Smooth muscle cell (in vitro differentiated cells): ENCODE measurements at regions not wholly inside any gene's neighbourhood (a gene's known extent, or its start where the extent isn't known, plus 50 kb on each side); places are given as distances from the start of the nearest gene placed in this dataset.

ENCODE experiments used
- DNase-seq: peaks from one replicate; lab custom pipeline; 2025; ENCODE audit not compliant: unreplicated experiment; lab: John Stamatoyannopoulos, UW
- H2AFZ ChIP-seq: fragments of 200-600 bp; sonication (generic); 2 replicates; pipeline ENCODE4 v1.6.0; 2016; ENCODE audit warnings: antibody characterized with exemption, low read depth, mild to moderate bottlenecking
- H3F3A ChIP-seq: fragments of 200-600 bp; sonication (generic); 2 replicates; pipeline ENCODE4 v1.6.0; 2017; ENCODE audit warnings: antibody characterized with exemption, low read depth
- H3K27ac ChIP-seq: fragments of 200-600 bp; sonication (generic); 2 replicates; pipeline ENCODE4 v1.5.1; 2016; ENCODE audit warnings: low read depth, mild to moderate bottlenecking
- H3K27me3 ChIP-seq: fragments of 200-600 bp; sonication (generic); 2 replicates; pipeline ENCODE4 v1.6.1; 2016; ENCODE audit warnings: low read depth, mild to moderate bottlenecking
- H3K36me3 ChIP-seq: fragments of 200-600 bp; sonication (generic); 2 replicates; pipeline ENCODE4 v1.5.1; 2016; ENCODE audit warnings: low read depth
- H3K4me1 ChIP-seq: fragments of 200-600 bp; sonication (generic); 2 replicates; pipeline ENCODE4 v1.5.1; 2016; ENCODE audit warnings: low read depth
- H3K4me2 ChIP-seq: fragments of 200-600 bp; sonication (generic); 2 replicates; pipeline ENCODE4 v1.6.0; 2016; ENCODE audit warnings: mild to moderate bottlenecking
- H3K4me3 ChIP-seq: fragments of 200-600 bp; sonication (generic); 2 replicates; pipeline ENCODE4 v1.5.1; 2016; ENCODE audit warnings: mild to moderate bottlenecking
- H3K79me2 ChIP-seq: fragments of 200-600 bp; sonication (generic); 2 replicates; pipeline ENCODE4 v1.6.0; 2016; ENCODE audit warnings: low read depth, mild to moderate bottlenecking
- H3K9ac ChIP-seq: fragments of 200-600 bp; sonication (generic); 2 replicates; pipeline ENCODE4 v1.6.0; 2016; ENCODE audit warnings: low read depth
- H3K9me3 ChIP-seq: fragments of 200-600 bp; sonication (generic); replicated peaks from 2 replicates; pipeline ENCODE4 v1.5.1; 2016; ENCODE audit warnings: low read depth
- H4K20me1 ChIP-seq: fragments of 200-600 bp; sonication (generic); 2 replicates; pipeline ENCODE4 v1.6.0; 2016; ENCODE audit warnings: low read depth
- CTCF ChIP-seq: fragments of 200-600 bp; sonication (generic); IDR thresholded peaks from 2 replicates; pipeline ENCODE4 v1.5.1; 2017; ENCODE audit warnings: borderline replicate concordance, mild to moderate bottlenecking, antibody characterized with exemption; ENCODE audit not compliant: insufficient read depth, poor library complexity, severe bottlenecking
- WGBS: methylation state at CpG from one replicate; pipeline ENCODE4 v1.1.7; 2016; ENCODE audit warnings: low lambda C conversion rate; 5-methylcytosine and 5-hydroxymethylcytosine counted together

GRCh38 chr16:51635181-51635580 is 484.1 kb upstream of the SALL1 start:
- Histone ChIP-seq H3K9ac (no peak overlapping the region), H3K9me3 (no peaks in the 10 kb centered on the region), H3K27ac (no peak overlapping the region), H4K20me1 (no peaks in the 10 kb centered on the region), H3F3A (peaks cover 3% of the 10 kb centered on the region), H3K36me3 (no peaks in the 10 kb centered on the region), H2AFZ (no peak overlapping the region), H3K27me3 (no peaks in the 10 kb centered on the region), H3K4me2 (no peak overlapping the region), H3K79me2 (no peaks in the 10 kb centered on the region), H3K4me3 (no peak overlapping the region), H3K4me1 (peaks cover 19% of the 10 kb centered on the region)
- DNase-seq, result no peak
- no peak for TF ChIP-seq CTCF
- WGBS, result 56% methylated on average over 4 of the region's 4 CpGs

- no peak for TF ChIP-seq CTCF
Observed at GRCh38 chr16:51630076-51630475, 479.0 kb upstream of the SALL1 start.

GRCh38 chr16:51629576-51629975 is 478.5 kb upstream of the SALL1 start:
- H3K79me2 ChIP-seq, result no peaks in the 10 kb centered on the region
- no peak overlapping the region for H3K9ac ChIP-seq
- peak overlapping the region; percentile 25 for H3K4me2 ChIP-seq
- H4K20me1 ChIP-seq, result no peaks in the 10 kb centered on the region
- no peak for TF ChIP-seq CTCF
- 51% methylated on average over 3 of the region's 3 CpGs for WGBS
- H3K4me1 ChIP-seq, result peaks cover 5% of the 10 kb centered on the region
- H3K9me3 ChIP-seq, result no peaks in the 10 kb centered on the region
- no peak for DNase-seq
- no peaks in the 10 kb centered on the region for H3F3A ChIP-seq
- no peaks in the 10 kb centered on the region for H3K27me3 ChIP-seq
- H2AFZ ChIP-seq, result peak overlapping the region; percentile 44
- H3K36me3 ChIP-seq, result no peaks in the 10 kb centered on the region
- H3K27ac ChIP-seq, result peak overlapping the region; percentile 49
- H3K4me3 ChIP-seq, result no peak overlapping the region

More at GRCh38 chr16:51630076-51630475, 479.0 kb upstream of the SALL1 start:
- WGBS, result 45% methylated on average over 4 of the region's 4 CpGs
- Histone ChIP-seq H3K4me2 (peak overlapping the region; percentile 25), H4K20me1 (no peaks in the 10 kb centered on the region), H3K27me3 (no peaks in the 10 kb centered on the region), H3K4me1 (peaks cover 5% of the 10 kb centered on the region), H3F3A (no peaks in the 10 kb centered on the region), H3K9ac (no peak overlapping the region), H3K79me2 (no peaks in the 10 kb centered on the region), H3K36me3 (no peaks in the 10 kb centered on the region), H3K27ac (peak overlapping the region; percentile 49), H3K4me3 (no peak overlapping the region), H2AFZ (peak overlapping the region; percentile 44), H3K9me3 (no peaks in the 10 kb centered on the region)
- no peak for DNase-seq

GRCh38 chr16:51624080-51624775 is 473.2 kb upstream of the SALL1 start:
- no peak overlapping the region for H3K27ac ChIP-seq
- H3K79me2 ChIP-seq, result no peaks in the 10 kb centered on the region
- H4K20me1 ChIP-seq, result no peaks in the 10 kb centered on the region
- H3K4me2 ChIP-seq, result no peak overlapping the region
- H3F3A ChIP-seq, result no peaks in the 10 kb centered on the region
- no peak for TF ChIP-seq CTCF
- H3K4me3 ChIP-seq, result no peak overlapping the region
- H3K27me3 ChIP-seq, result no peaks in the 10 kb centered on the region
- WGBS, result 34% methylated on average over 7 of the region's 7 CpGs
- peak overlapping the region; percentile 1 for H2AFZ ChIP-seq
- no peak overlapping the region for H3K9ac ChIP-seq
- no peak for DNase-seq
- H3K36me3 ChIP-seq, result no peaks in the 10 kb centered on the region
- H3K9me3 ChIP-seq, result no peaks in the 10 kb centered on the region
- H3K4me1 ChIP-seq, result no peaks in the 10 kb centered on the region
